Activated naive CD4-positive, alpha-beta T cell treated with anti-CD3 and anti-CD28 coated beads, Interleukin-2, amount 10 ng/mL, durations not matched to agents 7 days and 5 days (primary cell): ENCODE measurements at regions not wholly inside any gene's neighbourhood (a gene's known extent, or its start where the extent isn't known, plus 50 kb on each side); places are given as distances from the start of the nearest gene placed in this dataset.
A peak's percentile ranks its signal among the peaks of the same experiment; 100 is the strongest.

Experiments
- CTCF ChIA-PET: fragments of 350-600 bp; sonication (Branson Sonifier 250); formaldehyde crosslinking; loops from one replicate; lab custom pipeline; 2021; ENCODE audit warnings: antibody characterized with exemption; lab: Charles Lee
- DNase-seq: peaks from one replicate; pipeline ENCODE4 v3.0.0-alpha.2; 2020
- H3K27ac Mint-ChIP-seq: one replicate; pipeline ENCODE4 v1.8.0; 2021; ENCODE audit warnings: mild to moderate bottlenecking, moderate library complexity, mixed read lengths
- H3K27me3 Mint-ChIP-seq: one replicate; pipeline ENCODE4 v1.8.0; 2021; ENCODE audit warnings: mild to moderate bottlenecking, mixed read lengths
- H3K36me3 Mint-ChIP-seq: one replicate; pipeline ENCODE4 v1.8.0; 2021; ENCODE audit warnings: mixed read lengths
- H3K4me1 Mint-ChIP-seq: one replicate; pipeline ENCODE4 v1.8.0; 2021; ENCODE audit warnings: mixed read lengths
- H3K4me3 Mint-ChIP-seq: one replicate; pipeline ENCODE4 v1.8.0; 2021; ENCODE audit warnings: mild to moderate bottlenecking, moderate library complexity, mixed read lengths
- H3K9me3 Mint-ChIP-seq: one replicate; pipeline ENCODE4 v1.8.0; 2021; ENCODE audit warnings: mixed read lengths

DNA sequence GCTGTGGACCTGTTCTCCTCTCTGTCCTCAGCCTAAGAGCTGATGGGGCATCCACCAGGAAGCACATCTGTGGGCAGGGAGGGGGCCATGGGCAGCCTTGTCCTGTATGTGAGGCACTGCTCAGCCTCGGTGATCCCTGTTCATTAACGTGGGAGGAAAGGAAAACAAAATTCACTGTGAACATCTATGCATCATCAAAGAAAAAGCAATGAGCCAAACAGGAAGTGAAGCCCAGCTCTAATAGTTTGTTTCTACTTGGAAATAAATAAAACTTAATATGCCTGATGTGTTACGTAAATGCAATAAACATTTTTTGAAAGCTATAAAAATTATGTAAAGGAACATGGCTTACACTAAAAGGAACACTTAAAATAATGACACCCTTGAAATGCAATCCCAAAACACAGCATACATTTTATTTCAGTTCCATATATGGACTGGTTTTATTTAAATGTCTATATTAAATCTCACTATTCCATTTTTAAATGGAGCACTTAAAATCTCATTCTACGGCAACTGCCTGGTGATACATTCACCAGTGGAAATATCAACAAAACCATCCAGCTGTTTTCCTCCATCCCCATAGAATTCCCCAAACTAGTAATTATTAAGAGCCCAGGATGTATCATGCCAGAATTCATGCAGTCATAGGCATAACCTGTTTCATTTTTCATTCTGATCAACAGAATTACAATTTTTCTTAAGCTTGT is 78.3 kb downstream of the ZNF280B start:
- CTCF ChIA-PET, result interaction anchor here (0.8 to 1.6 kb wide), 6 partner anchors 8 to 73 kb away, joined by 3 to 8 read pairs (median 4); no protein-coding TSS in a partner anchor
- H3K36me3 Mint-ChIP-seq, result no peaks in the 10 kb centered on the region
- H3K4me3 Mint-ChIP-seq, result no peak overlapping the region
- no peaks in the 10 kb centered on the region for H3K4me1 Mint-ChIP-seq
- no peak for DNase-seq
- H3K27ac Mint-ChIP-seq, result no peak overlapping the region
- H3K27me3 Mint-ChIP-seq, result peaks cover 41% of the 10 kb centered on the region
- H3K9me3 Mint-ChIP-seq, result no peaks in the 10 kb centered on the region

GRCh38 chr22:22431271-22432220 is 77.0 kb downstream of the ZNF280B start:
- H3K9me3 Mint-ChIP-seq, result no peaks in the 10 kb centered on the region
- no peak overlapping the region for H3K4me3 Mint-ChIP-seq
- peaks cover 37% of the 10 kb centered on the region for H3K27me3 Mint-ChIP-seq
- H3K36me3 Mint-ChIP-seq, result no peaks in the 10 kb centered on the region
- CTCF ChIA-PET, result interaction anchor here (0.7 to 1.6 kb wide), 6 partner anchors 9 to 74 kb away, joined by 3 to 8 read pairs (median 4); no protein-coding TSS in a partner anchor
- no peak overlapping the region for H3K27ac Mint-ChIP-seq
- DNase-seq, result peak; percentile 74
- no peaks in the 10 kb centered on the region for H3K4me1 Mint-ChIP-seq

GRCh38 chr22:22432479-22432878 is 76.1 kb downstream of the ZNF280B start:
- Mint-ChIP-seq H3K4me3 (no peak overlapping the region), H3K9me3 (no peaks in the 10 kb centered on the region), H3K4me1 (no peaks in the 10 kb centered on the region), H3K27me3 (peaks cover 41% of the 10 kb centered on the region), H3K36me3 (no peaks in the 10 kb centered on the region), H3K27ac (no peak overlapping the region)
- no peak for DNase-seq
- CTCF ChIA-PET, result no interaction called here

GRCh38 chr22:22432937-22433336 is 75.6 kb downstream of the ZNF280B start:
- Mint-ChIP-seq H3K4me1 (no peaks in the 10 kb centered on the region), H3K4me3 (no peak overlapping the region), H3K9me3 (no peaks in the 10 kb centered on the region), H3K36me3 (no peaks in the 10 kb centered on the region), H3K27me3 (peaks cover 42% of the 10 kb centered on the region), H3K27ac (no peak overlapping the region)
- DNase-seq, result no peak
- CTCF ChIA-PET, result no interaction called here

DNA sequence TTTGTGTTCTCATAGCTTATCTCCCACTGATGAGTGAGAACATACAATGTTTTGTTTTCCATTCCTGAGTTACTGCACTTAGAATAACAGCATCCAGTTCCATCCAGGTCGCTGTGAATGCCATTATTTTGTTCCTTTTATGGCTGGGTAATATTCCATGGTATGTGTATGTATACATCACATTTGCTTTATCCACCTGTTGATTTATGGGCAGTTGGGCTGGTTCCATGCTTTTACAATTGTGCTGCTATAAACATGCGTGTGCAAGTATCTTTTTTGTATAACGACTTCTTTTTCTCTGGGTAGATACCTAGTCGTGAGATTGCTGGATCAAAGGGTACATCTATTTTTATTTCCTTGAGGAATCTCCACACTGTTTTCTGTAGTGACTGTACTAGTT is 74.8 kb downstream of the ZNF280B start:
- no peaks in the 10 kb centered on the region for H3K36me3 Mint-ChIP-seq
- H3K27me3 Mint-ChIP-seq, result peaks cover 42% of the 10 kb centered on the region
- no peaks in the 10 kb centered on the region for H3K4me1 Mint-ChIP-seq
- CTCF ChIA-PET, result no interaction called here
- H3K27ac Mint-ChIP-seq, result no peak overlapping the region
- DNase-seq, result no peak
- H3K9me3 Mint-ChIP-seq, result no peaks in the 10 kb centered on the region
- H3K4me3 Mint-ChIP-seq, result no peak overlapping the region
